ENCODE measurements at regions not wholly inside any gene's neighbourhood (a gene's known extent, or its start where the extent isn't known, plus 50 kb on each side); places are given as distances from the start of the nearest gene placed in this dataset.

DNA sequence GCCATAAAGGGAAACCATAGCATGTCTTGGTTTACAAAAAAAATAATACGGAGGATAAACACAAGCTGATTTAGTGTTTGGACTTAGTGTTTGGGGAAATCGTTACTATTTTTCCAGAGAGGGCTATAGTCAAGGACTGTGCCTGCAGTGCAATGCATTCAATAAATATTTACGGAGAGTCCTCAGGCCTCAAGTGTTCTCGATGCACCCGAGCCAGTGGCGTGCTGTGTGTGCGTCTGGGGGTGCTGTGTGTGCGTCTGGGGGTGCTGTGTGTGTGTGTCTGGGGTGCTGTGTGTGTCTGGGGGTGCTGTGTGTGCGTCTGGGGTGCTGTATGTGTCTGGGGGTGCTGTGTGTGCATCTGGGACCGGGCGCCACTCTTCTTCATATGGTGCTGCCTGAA lies 71.7 kb upstream of the GTF3A start:
- H2AFZ ChIP-seq (ENCODE audit: low read depth, low read length): peak overlapping the region; percentile 65

DNA sequence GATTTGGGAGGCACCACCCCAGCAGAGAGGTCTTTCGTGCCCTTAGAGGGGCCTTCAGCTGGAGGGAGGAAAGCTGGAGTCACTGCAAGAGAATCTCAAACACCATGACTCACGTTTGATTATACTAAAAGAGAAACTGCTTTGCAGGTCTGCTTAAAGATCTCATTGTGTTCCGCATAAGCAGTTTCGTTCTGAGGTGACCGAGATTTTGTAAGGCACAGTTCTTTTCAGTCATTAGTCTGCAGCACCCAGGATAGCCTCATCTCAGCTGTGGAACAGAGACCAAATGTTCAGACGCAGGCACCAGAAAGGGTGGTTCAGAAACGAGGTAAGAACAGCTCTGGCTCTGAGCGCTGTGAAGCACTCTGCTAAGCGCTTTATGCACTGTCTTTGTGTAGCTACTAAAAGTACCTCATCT lies 71.2 kb upstream of the GTF3A start:
- Histone ChIP-seq H3K27me3 (ENCODE audit: insufficient read depth, low read length) (peaks cover 3% of the 10 kb centered on the region), H2AFZ (ENCODE audit: low read depth, low read length) (peak overlapping the region; percentile 65), H4K20me1 (ENCODE audit: insufficient read depth, low read length) (no peaks in the 10 kb centered on the region), H3K4me2 (ENCODE audit: low read length) (peak overlapping the region; percentile 80), H3K79me2 (ENCODE audit: insufficient read depth, low read length) (no peaks in the 10 kb centered on the region), H3K36me3 (ENCODE audit: insufficient read depth, low read length) (no peaks in the 10 kb centered on the region), H3K4me1 (ENCODE audit: insufficient read depth, low read length) (peaks cover 5% of the 10 kb centered on the region), H3K27ac (ENCODE audit: low read depth, low read length) (peak overlapping the region; percentile 4), H3K4me3 (ENCODE audit: insufficient read depth, low read depth, low read length) (peak overlapping the region; percentile 34), H3K9ac (ENCODE audit: low read length) (peak overlapping the region; percentile 61), H3K9me3 (ENCODE audit: insufficient read depth, low read depth, low read length) (no peaks in the 10 kb centered on the region)
- Mint-ChIP-seq H3K4me1 (ENCODE audit: low read depth, unreplicated experiment) (peaks cover 22% of the 10 kb centered on the region), H3K27me3 (ENCODE audit: low read depth, unreplicated experiment) (peaks cover under 1% of the 10 kb centered on the region), H3K36me3 (ENCODE audit: low read depth, unreplicated experiment) (no peaks in the 10 kb centered on the region), H3K9me3 (ENCODE audit: unreplicated experiment) (no peaks in the 10 kb centered on the region), H3K27ac (ENCODE audit: unreplicated experiment) (peak overlapping the region; percentile 75), H3K4me3 (ENCODE audit: unreplicated experiment) (peak overlapping the region; percentile 58)
- TF ChIP-seq EZH2 (IDR thresholded peaks at IDR 0.05; ENCODE audit: insufficient read depth, low read length): no peak
- TF ChIP-seq, protein P1, sequence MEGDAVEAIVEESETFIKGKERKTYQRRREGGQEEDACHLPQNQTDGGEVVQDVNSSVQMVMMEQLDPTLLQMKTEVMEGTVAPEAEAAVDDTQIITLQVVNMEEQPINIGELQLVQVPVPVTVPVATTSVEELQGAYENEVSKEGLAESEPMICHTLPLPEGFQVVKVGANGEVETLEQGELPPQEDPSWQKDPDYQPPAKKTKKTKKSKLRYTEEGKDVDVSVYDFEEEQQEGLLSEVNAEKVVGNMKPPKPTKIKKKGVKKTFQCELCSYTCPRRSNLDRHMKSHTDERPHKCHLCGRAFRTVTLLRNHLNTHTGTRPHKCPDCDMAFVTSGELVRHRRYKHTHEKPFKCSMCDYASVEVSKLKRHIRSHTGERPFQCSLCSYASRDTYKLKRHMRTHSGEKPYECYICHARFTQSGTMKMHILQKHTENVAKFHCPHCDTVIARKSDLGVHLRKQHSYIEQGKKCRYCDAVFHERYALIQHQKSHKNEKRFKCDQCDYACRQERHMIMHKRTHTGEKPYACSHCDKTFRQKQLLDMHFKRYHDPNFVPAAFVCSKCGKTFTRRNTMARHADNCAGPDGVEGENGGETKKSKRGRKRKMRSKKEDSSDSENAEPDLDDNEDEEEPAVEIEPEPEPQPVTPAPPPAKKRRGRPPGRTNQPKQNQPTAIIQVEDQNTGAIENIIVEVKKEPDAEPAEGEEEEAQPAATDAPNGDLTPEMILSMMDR (IDR thresholded peaks at IDR 0.05; ENCODE audit: insufficient read depth, low read depth, low read length): no peak
- FAIRE-seq (peak; percentile 58), DNase-seq (ENCODE audit: low read depth) (peak; percentile 69)

More for the DNA sequence above, 71.7 kb upstream of the GTF3A start:
- H3K27ac Mint-ChIP-seq (ENCODE audit: unreplicated experiment): no peak overlapping the region
- no peak for FAIRE-seq
- no peaks in the 10 kb centered on the region for H3K9me3 ChIP-seq (ENCODE audit: insufficient read depth, low read depth, low read length)
- TF ChIP-seq, protein P1 (IDR thresholded peaks at IDR 0.05; ENCODE audit: insufficient read depth, low read depth, low read length): no peak
- no peak for TF ChIP-seq EZH2 (IDR thresholded peaks at IDR 0.05; ENCODE audit: insufficient read depth, low read length)
- H3K27me3 Mint-ChIP-seq (ENCODE audit: low read depth, unreplicated experiment): peaks cover 5% of the 10 kb centered on the region
- no peak overlapping the region for H3K27ac ChIP-seq (ENCODE audit: low read depth, low read length)
- no peaks in the 10 kb centered on the region for H3K36me3 ChIP-seq (ENCODE audit: insufficient read depth, low read length)
- H3K27me3 ChIP-seq (ENCODE audit: insufficient read depth, low read length): peaks cover 3% of the 10 kb centered on the region
- H3K9ac ChIP-seq (ENCODE audit: low read length): no peak overlapping the region
- no peaks in the 10 kb centered on the region for H3K79me2 ChIP-seq (ENCODE audit: insufficient read depth, low read length)
- H3K4me1 ChIP-seq (ENCODE audit: insufficient read depth, low read length): peaks cover 5% of the 10 kb centered on the region
- peak overlapping the region; percentile 54 for H3K4me3 Mint-ChIP-seq (ENCODE audit: unreplicated experiment)
- H4K20me1 ChIP-seq (ENCODE audit: insufficient read depth, low read length): no peaks in the 10 kb centered on the region
- peaks cover 22% of the 10 kb centered on the region for H3K4me1 Mint-ChIP-seq (ENCODE audit: low read depth, unreplicated experiment)
- H3K36me3 Mint-ChIP-seq (ENCODE audit: low read depth, unreplicated experiment): no peaks in the 10 kb centered on the region
- H3K4me2 ChIP-seq (ENCODE audit: low read length): peak overlapping the region; percentile 80
- H3K4me3 ChIP-seq (ENCODE audit: insufficient read depth, low read depth, low read length): no peak overlapping the region
- DNase-seq (ENCODE audit: low read depth): no peak
- no peaks in the 10 kb centered on the region for H3K9me3 Mint-ChIP-seq (ENCODE audit: unreplicated experiment)

DNA sequence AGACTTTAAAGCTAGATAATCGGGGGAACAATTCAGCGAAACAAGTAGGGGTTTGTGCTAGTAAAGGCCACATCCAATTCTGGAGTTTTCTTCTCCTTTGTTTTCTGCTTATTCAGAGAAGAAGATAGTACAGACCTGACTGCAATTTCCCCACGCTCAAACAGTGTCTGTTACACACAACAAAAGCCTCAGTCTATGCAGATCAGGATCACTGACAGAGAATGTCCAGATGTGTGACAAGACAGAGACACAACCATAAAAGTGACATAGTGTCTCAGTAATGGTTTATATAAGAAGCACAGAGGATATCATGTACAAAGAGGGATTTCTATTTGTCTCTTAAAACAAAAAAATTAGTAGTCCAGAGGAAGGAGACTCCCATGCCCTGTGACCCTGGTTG lies 70.7 kb upstream of the GTF3A start:
- Histone ChIP-seq H2AFZ (ENCODE audit: low read depth, low read length) (peak overlapping the region; percentile 65), H3K27me3 (ENCODE audit: insufficient read depth, low read length) (peaks cover 3% of the 10 kb centered on the region), H3K4me1 (ENCODE audit: insufficient read depth, low read length) (peaks cover 5% of the 10 kb centered on the region), H3K9ac (ENCODE audit: low read length) (peak overlapping the region; percentile 61), H3K4me2 (ENCODE audit: low read length) (peak overlapping the region; percentile 80), H3K79me2 (ENCODE audit: insufficient read depth, low read length) (no peaks in the 10 kb centered on the region), H3K27ac (ENCODE audit: low read depth, low read length) (peak overlapping the region; percentile 4), H3K36me3 (ENCODE audit: insufficient read depth, low read length) (no peaks in the 10 kb centered on the region), H3K4me3 (ENCODE audit: insufficient read depth, low read depth, low read length) (no peak overlapping the region), H4K20me1 (ENCODE audit: insufficient read depth, low read length) (no peaks in the 10 kb centered on the region), H3K9me3 (ENCODE audit: insufficient read depth, low read depth, low read length) (no peaks in the 10 kb centered on the region)
- no peaks in the 10 kb centered on the region for H3K36me3 Mint-ChIP-seq (ENCODE audit: low read depth, unreplicated experiment)
- DNase-seq (ENCODE audit: low read depth): no peak
- H3K27ac Mint-ChIP-seq (ENCODE audit: unreplicated experiment): no peak overlapping the region
- H3K4me1 Mint-ChIP-seq (ENCODE audit: low read depth, unreplicated experiment): peaks cover 22% of the 10 kb centered on the region
- H3K9me3 Mint-ChIP-seq (ENCODE audit: unreplicated experiment): no peaks in the 10 kb centered on the region
- no peaks in the 10 kb centered on the region for H3K27me3 Mint-ChIP-seq (ENCODE audit: low read depth, unreplicated experiment)
- peak overlapping the region; percentile 58 for H3K4me3 Mint-ChIP-seq (ENCODE audit: unreplicated experiment)
- peak; percentile 37 for FAIRE-seq
- TF ChIP-seq, protein P1 (IDR thresholded peaks at IDR 0.05; ENCODE audit: insufficient read depth, low read depth, low read length): no peak
- TF ChIP-seq EZH2 (IDR thresholded peaks at IDR 0.05; ENCODE audit: insufficient read depth, low read length): no peak
